NB4 (cell line): ENCODE measurements at regions not wholly inside any gene's neighbourhood (a gene's known extent, or its start where the extent isn't known, plus 50 kb on each side); places are given as distances from the start of the nearest gene placed in this dataset.

Source experiments
- POLR2A ChIP-seq: IDR thresholded peaks from 2 replicates; pipeline ENCODE4 v1.6.1; 2011; ENCODE audit warnings: mild to moderate bottlenecking; ENCODE audit not compliant: insufficient read length; ENCODE audit errors: extremely low read depth
- TF ChIP-seq, protein P1 (sequence below): IDR thresholded peaks from one replicate; pipeline ENCODE4 v1.5.1; 2012; ENCODE audit warnings: low read depth, low read length

DNA sequence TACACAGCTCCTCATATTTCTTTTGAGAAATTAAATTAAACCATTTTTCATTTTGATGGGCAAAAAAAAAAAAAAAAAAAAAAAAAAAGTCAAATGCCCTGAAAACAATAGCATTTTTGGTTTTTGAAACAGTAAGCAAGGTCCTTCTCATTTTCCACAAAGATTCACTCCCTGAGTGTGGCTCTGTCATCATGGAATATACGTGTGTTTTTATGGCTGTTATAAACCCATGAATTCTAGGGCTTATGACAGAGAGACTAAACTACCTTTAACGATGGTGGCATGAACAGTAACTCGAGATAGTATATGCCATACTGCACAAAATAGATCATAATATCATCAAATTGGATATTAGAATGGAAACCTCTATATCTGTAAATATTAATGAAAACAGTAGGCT lies 179.2 kb upstream of the ZNF521 start:
- TF ChIP-seq, protein P1, sequence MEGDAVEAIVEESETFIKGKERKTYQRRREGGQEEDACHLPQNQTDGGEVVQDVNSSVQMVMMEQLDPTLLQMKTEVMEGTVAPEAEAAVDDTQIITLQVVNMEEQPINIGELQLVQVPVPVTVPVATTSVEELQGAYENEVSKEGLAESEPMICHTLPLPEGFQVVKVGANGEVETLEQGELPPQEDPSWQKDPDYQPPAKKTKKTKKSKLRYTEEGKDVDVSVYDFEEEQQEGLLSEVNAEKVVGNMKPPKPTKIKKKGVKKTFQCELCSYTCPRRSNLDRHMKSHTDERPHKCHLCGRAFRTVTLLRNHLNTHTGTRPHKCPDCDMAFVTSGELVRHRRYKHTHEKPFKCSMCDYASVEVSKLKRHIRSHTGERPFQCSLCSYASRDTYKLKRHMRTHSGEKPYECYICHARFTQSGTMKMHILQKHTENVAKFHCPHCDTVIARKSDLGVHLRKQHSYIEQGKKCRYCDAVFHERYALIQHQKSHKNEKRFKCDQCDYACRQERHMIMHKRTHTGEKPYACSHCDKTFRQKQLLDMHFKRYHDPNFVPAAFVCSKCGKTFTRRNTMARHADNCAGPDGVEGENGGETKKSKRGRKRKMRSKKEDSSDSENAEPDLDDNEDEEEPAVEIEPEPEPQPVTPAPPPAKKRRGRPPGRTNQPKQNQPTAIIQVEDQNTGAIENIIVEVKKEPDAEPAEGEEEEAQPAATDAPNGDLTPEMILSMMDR: no peak
- no peak for TF ChIP-seq POLR2A
